ENCODE measurements at regions not wholly inside any gene's neighbourhood (a gene's known extent, or its start where the extent isn't known, plus 50 kb on each side); places are given as distances from the start of the nearest gene placed in this dataset.

- DNase-seq = no peak
Observed at GRCh38 chr5:24804221-24804681, 159.5 kb upstream of the CDH10 start.

- DNase-seq = no peak
Observed at GRCh38 chr5:24791326-24791725, 146.5 kb upstream of the CDH10 start.

DNA sequence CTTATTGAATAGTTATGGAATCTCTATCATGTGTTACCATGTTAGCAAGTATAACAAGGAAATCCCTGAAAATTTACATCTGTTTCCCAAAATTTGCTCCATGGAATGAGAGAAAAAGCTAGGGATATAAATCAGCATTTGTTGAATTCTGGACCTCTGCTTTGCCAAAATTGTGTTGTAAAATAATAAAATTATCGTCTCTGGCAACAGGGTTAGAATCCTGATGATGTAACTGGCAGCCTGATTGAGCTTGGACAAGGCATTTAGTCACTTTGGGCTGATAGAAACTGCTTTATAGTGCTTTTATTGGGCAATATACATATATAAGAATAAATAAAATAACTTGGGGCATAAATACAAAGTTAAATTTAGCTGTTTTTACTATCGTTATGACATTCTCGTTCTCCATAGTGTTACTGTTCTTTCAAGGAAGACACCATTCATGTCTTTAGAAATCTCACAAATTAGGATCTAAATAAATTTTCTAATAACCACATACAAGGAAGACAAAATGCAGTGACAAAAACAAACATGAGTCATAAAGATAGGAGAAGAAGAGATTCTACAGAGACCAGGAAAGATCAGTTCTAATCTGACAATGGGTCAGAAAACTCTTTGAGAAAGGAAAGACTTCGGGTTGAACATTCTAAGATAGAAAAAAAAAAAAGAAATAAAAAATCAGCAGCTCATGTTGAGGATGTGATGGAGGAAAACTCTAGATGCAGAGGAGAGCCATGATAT lies 145.0 kb upstream of the CDH10 start:
- no peak for DNase-seq

DNA sequence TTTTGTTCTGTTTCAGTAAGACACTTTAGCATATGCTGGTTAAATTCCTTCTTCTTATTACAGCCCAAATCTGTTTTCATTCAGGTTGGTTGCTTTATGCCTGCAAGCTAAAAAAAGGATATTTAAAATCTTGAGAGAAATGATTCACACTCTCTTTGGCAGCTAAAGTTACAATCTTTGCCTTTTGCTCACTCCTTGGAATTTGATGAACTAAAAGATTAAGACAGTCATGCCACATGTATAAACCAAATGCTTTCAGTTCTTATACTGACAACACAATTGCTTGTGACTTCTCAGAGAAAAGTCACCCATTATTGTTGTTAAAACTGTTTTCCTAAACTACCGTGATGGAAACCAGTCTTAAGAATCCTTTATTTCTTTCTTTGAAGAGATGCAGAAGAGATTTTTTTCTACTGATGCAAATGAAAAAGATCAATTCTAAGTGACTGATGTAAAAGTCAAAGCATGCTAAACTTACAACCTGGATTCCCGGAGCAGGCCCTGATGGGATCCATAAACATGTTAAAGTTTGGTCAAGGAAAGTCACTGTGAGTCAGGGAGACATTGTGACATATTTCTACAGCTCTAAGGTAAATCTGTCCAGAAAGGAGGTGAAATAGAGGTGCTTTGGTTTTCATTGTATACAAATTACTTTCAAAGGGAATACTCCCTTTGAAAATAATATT lies 144.2 kb upstream of the CDH10 start:
- DNase-seq = no peak

DNA sequence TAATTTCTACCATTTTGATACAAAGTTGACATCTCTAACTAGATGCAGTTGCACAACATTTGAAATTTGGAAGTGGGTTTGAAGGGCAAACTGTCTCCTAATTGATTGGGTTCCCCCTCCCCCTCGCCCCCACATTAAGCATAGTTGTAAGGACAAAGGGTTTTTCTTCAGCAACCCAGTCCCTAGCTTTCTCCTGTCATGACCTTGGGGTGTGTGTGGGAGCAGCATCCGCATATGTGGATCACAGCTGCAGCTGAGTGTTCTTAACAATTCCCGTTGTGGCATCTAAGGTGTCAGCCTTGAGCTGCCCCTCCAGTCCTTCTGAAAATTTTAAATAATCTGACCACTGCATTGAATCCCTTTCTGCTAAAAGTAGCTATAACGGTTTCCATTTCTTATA lies 141.3 kb upstream of the CDH10 start:
- DNase-seq = no peak

GRCh38 chr5:24783596-24783995 lies 138.8 kb upstream of the CDH10 start:
- DNase-seq = no peak

DNA sequence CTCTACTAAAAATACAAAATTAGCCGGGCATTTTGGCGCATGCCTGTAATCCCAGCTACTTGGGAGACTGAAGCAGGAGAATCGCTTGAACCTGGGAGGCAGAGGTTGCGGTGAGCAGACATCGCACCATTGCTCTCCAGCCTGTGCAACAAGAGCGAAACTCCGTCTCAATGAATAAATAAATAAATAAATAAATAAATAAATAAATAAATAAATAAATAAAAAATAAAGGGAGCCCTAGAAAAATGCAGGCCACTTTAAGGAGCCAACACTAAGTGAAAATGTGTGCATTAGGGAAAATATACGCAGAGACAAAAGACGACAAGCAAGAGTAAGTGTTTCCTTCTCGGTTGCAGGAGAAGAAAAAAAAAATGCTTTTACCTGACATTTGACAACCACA lies 132.6 kb upstream of the CDH10 start:
- DNase-seq = no peak

- DNase-seq = no peak
Observed at GRCh38 chr5:24773261-24773660, 128.5 kb upstream of the CDH10 start.

- DNase-seq = no peak
Observed at GRCh38 chr5:24767086-24767485, 122.3 kb upstream of the CDH10 start.

GRCh38 chr5:24765219-24765618 lies 120.4 kb upstream of the CDH10 start:
- DNase-seq = no peak

DNA sequence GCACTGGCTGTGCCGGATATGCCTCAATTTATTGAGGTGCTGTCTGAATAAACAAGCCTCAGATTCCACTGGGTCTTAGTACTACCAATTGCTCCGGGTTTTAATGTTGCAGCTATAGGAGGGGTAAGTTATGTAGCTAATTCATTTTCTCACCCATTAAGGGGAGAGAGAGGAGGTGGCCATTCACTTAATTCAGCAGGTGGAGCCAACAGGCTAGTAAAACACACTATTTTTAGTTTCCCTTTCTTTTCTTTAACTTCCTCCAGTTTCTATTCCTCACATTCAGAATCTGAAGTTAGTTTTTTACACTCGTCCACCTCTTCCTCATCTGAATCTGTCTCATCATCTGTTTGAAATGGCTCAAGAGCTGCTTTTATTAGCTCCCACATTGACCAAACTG lies 105.6 kb upstream of the CDH10 start:
- peak; percentile 57 for DNase-seq

GRCh38 chr5:24749701-24750100 lies 104.9 kb upstream of the CDH10 start:
- DNase-seq = no peak

DNA sequence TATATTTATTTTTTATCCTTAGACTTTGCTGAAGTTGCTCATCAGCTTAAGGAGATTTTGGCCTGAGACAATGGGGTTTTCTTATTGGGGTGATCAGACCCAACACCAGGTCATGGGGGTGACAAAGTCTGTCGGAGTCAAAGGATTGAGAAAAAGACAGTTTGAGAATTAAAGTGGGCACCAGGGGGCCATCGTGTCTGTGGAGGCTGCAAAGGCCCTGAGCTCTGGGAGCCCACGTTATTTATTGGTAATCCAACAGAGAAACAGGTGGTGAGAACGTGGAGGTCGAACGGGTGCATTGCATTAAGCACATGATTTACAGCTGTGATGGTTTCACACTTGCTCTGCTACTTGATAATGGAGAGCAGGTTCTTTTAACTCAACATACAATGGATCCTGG lies 102.5 kb upstream of the CDH10 start:
- no peak for DNase-seq

GRCh38 chr5:24742334-24742733 lies 97.6 kb upstream of the CDH10 start:
- no peak for DNase-seq

DNA sequence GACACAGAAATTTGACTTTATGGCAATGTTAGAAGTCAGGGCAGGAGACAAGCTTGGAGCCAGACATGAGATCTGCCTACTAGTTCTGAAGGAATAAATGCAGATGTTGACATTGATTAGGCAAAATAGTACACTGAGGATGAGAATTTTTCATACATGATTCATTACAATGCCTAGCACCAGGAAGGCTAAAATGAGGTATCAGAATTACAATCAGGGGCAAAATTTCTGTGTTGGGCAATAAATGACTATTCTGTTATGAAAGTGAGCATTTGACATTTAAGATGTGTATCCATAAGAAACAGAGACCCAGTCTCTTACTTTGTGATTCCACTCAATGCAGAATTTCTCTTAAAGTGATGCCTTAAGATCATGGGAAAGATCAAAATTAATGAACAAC lies 92.4 kb upstream of the CDH10 start:
- DNase-seq = no peak

GRCh38 chr5:24735284-24735683 lies 90.5 kb upstream of the CDH10 start:
- no peak for DNase-seq

- peak; percentile 46 for DNase-seq
Observed at GRCh38 chr5:24732184-24732583, 87.4 kb upstream of the CDH10 start.

DNA sequence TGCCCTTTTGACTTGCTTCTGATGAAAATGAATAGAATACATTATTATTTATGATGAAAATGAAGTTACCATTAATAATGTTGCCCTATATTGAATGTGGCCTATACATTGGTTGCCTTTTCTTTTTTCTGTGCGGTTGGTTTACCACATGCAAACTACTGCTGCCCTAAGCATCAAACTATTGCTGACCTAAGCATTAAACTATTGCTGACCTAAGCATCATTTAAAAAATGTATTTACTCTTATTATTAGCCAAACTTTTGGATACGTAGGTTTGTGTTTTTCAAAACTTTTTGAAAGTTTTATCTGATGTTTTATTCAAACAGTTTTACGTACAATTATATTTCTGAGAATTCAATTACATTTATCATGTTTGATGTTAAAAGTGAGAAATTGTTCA lies 76.0 kb upstream of the CDH10 start:
- no peak for DNase-seq

DNA sequence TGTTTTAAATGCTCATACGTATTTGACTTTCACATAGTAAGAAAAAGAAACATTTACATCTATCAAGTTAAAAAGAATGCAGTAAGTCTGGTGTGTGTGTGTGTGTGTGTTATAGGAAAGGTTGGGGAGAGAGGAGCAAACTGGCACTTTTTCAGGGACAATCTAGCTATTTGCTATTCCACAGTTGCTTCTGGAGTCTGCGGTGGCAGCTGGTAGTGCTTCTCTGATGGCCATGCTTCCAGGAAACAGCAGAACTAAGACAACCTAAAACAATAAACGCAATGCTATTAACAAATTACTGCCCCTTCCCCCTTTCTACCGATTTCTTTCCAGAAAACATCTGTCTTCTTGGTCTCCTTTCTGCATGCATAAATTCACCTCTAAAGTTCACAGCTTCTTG lies 70.0 kb upstream of the CDH10 start:
- peak; percentile 59 for DNase-seq

- DNase-seq = no peak
Observed at GRCh38 chr5:24712947-24713346, 68.2 kb upstream of the CDH10 start.

GRCh38 chr5:24712047-24712446 lies 67.3 kb upstream of the CDH10 start:
- DNase-seq = no peak

DNA sequence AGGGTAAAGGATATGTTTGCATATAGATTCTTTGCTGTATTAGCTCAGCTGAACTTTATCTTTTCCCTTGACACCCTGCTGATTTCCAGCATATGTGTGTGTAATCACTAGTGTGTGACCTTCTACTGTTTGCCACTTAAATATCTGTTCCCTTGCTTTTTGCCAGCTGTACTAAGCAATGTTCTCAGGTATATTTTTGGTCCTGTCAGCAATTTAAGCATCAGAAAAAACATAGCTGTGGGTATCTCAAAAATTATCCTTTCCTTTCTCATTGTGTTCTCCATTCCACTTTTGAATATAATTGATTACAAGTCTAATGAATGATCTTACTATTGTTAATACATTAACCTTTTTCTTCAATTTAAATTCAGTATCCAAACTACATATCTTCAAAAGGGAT lies 59.2 kb upstream of the CDH10 start:
- no peak for DNase-seq
